Urothelium cell line (cell line): ENCODE measurements at regions not wholly inside any gene's neighbourhood (a gene's known extent, or its start where the extent isn't known, plus 50 kb on each side); places are given as distances from the start of the nearest gene placed in this dataset.
"Not testable (repeated sequence)": the region's sequence is repeated elsewhere in the genome, so short reads cannot be mapped to it uniquely, and the experiment has no call there.

ENCODE experiments used
- DNase-seq: peaks from one replicate; pipeline ENCODE4 v3.0.0; 2011; ENCODE audit warnings: low spot score, mixed read lengths
- FAIRE-seq: peaks from 2 replicates; lab custom pipeline; 2011; peaks lifted over from hg19 to GRCh38; lab: Jason Lieb, UNC

- DNase-seq (no peak), FAIRE-seq (no peak)
These were observed 249.4 kb upstream of the MGAT5 start for GRCh38 chr2:134004467-134004866.

- FAIRE-seq = no peak
These were observed 245.0 kb upstream of the MGAT5 start for GRCh38 chr2:134008837-134009236.

GRCh38 chr2:134009440-134009839 lies 244.4 kb upstream of the MGAT5 start:
- FAIRE-seq (no peak), DNase-seq (no peak)

More at GRCh38 chr2:134008837-134009236, 245.0 kb upstream of the MGAT5 start:
- DNase-seq = no peak

- not testable (repeated sequence) for FAIRE-seq, DNase-seq
These were observed 244.0 kb upstream of the MGAT5 start for GRCh38 chr2:134009906-134010305.

GRCh38 chr2:134011936-134012586 lies 241.8 kb upstream of the MGAT5 start:
- no peak for FAIRE-seq
- no peak for DNase-seq

- no peak for DNase-seq
- no peak for FAIRE-seq
These were observed 239.5 kb upstream of the MGAT5 start for GRCh38 chr2:134014196-134014960.

- no peak for DNase-seq
- no peak for FAIRE-seq
These were observed 234.0 kb upstream of the MGAT5 start for GRCh38 chr2:134019871-134020270.

GRCh38 chr2:134020608-134021007 lies 233.3 kb upstream of the MGAT5 start:
- FAIRE-seq (no peak), DNase-seq (no peak)

GRCh38 chr2:134021830-134022524 lies 231.9 kb upstream of the MGAT5 start:
- no peak for FAIRE-seq
- no peak for DNase-seq

- DNase-seq = no peak
- FAIRE-seq = no peak
These were observed 230.0 kb upstream of the MGAT5 start for GRCh38 chr2:134023854-134024253.

GRCh38 chr2:134027980-134028379 lies 225.9 kb upstream of the MGAT5 start:
- DNase-seq (no peak), FAIRE-seq (no peak)

- no peak for FAIRE-seq
- DNase-seq = no peak
These were observed 224.5 kb upstream of the MGAT5 start for GRCh38 chr2:134029418-134029817.

- no peak for DNase-seq
- FAIRE-seq = no peak
These were observed 222.3 kb upstream of the MGAT5 start for GRCh38 chr2:134031539-134031938.

GRCh38 chr2:134035605-134036370 lies 218.1 kb upstream of the MGAT5 start:
- FAIRE-seq (no peak), DNase-seq (no peak)

- FAIRE-seq = no peak
These were observed 213.8 kb upstream of the MGAT5 start for GRCh38 chr2:134039912-134040581.

GRCh38 chr2:134040626-134041172 lies 213.2 kb upstream of the MGAT5 start:
- not testable (repeated sequence) for FAIRE-seq, DNase-seq

More at GRCh38 chr2:134039912-134040581, 213.8 kb upstream of the MGAT5 start:
- no peak for DNase-seq

- no peak for FAIRE-seq
- DNase-seq = no peak
These were observed 212.0 kb upstream of the MGAT5 start for GRCh38 chr2:134041877-134042276.

- not testable (repeated sequence) for FAIRE-seq
These were observed 210.8 kb upstream of the MGAT5 start for GRCh38 chr2:134043028-134043427.

GRCh38 chr2:134052173-134052572 lies 201.7 kb upstream of the MGAT5 start:
- no peak for DNase-seq
- no peak for FAIRE-seq

More at GRCh38 chr2:134043028-134043427, 210.8 kb upstream of the MGAT5 start:
- DNase-seq = not testable (repeated sequence)

- no peak for FAIRE-seq
- no peak for DNase-seq
These were observed 197.7 kb upstream of the MGAT5 start for GRCh38 chr2:134056173-134056572.
